GM21717 (cell line): ENCODE measurements at regions not wholly inside any gene's neighbourhood (a gene's known extent, or its start where the extent isn't known, plus 50 kb on each side); places are given as distances from the start of the nearest gene placed in this dataset.

Experiments
- ATAC-seq: cut with Tn5 transposase; IDR thresholded peaks from one replicate; pipeline ENCODE4 v1.9.1; 2021; ENCODE audit warnings: mild to moderate bottlenecking, moderate library complexity; ENCODE audit not compliant: unreplicated experiment

GRCh38 chr15:85941186-85941855, 138.3 kb upstream of the AGBL1 start:
- no peak for ATAC-seq

GRCh38 chr15:85942632-85943031, 137.0 kb upstream of the AGBL1 start:
- no peak for ATAC-seq

GRCh38 chr15:85943151-85943550, 136.5 kb upstream of the AGBL1 start:
- ATAC-seq: no peak

GRCh38 chr15:85943791-85944190, 135.9 kb upstream of the AGBL1 start:
- ATAC-seq: no peak

GRCh38 chr15:85947021-85947420, 132.7 kb upstream of the AGBL1 start:
- no peak for ATAC-seq

- no peak for ATAC-seq
Observed at GRCh38 chr15:85947936-85948335, 131.7 kb upstream of the AGBL1 start.

GRCh38 chr15:85950101-85950500, 129.6 kb upstream of the AGBL1 start:
- peak; percentile 71 for ATAC-seq

GRCh38 chr15:85954586-85954985, 125.1 kb upstream of the AGBL1 start:
- no peak for ATAC-seq

- peak; percentile 96 for ATAC-seq
Observed at GRCh38 chr15:85955501-85956391, 123.9 kb upstream of the AGBL1 start.

- ATAC-seq: no peak
Observed at GRCh38 chr15:85956532-85957275, 123.0 kb upstream of the AGBL1 start.

GRCh38 chr15:85959611-85960010, 120.1 kb upstream of the AGBL1 start:
- no peak for ATAC-seq

GRCh38 chr15:85960381-85960780, 119.3 kb upstream of the AGBL1 start:
- ATAC-seq: no peak

GRCh38 chr15:85961821-85962220, 117.8 kb upstream of the AGBL1 start:
- no peak for ATAC-seq

- no peak for ATAC-seq
Observed at GRCh38 chr15:85963262-85963760, 116.4 kb upstream of the AGBL1 start.

GRCh38 chr15:85964471-85964870, 115.2 kb upstream of the AGBL1 start:
- no peak for ATAC-seq

- ATAC-seq: no peak
Observed at GRCh38 chr15:85967553-85967952, 112.1 kb upstream of the AGBL1 start.

GRCh38 chr15:85972805-85973540, 106.7 kb upstream of the AGBL1 start:
- no peak for ATAC-seq

- ATAC-seq: no peak
Observed at GRCh38 chr15:85973584-85974347, 105.9 kb upstream of the AGBL1 start.

GRCh38 chr15:85974348-85974705, 105.3 kb upstream of the AGBL1 start:
- no peak for ATAC-seq

- ATAC-seq: no peak
Observed at GRCh38 chr15:85974742-85975141, 104.9 kb upstream of the AGBL1 start.
